ENCODE measurements at regions not wholly inside any gene's neighbourhood (a gene's known extent, or its start where the extent isn't known, plus 50 kb on each side); places are given as distances from the start of the nearest gene placed in this dataset.

DNA sequence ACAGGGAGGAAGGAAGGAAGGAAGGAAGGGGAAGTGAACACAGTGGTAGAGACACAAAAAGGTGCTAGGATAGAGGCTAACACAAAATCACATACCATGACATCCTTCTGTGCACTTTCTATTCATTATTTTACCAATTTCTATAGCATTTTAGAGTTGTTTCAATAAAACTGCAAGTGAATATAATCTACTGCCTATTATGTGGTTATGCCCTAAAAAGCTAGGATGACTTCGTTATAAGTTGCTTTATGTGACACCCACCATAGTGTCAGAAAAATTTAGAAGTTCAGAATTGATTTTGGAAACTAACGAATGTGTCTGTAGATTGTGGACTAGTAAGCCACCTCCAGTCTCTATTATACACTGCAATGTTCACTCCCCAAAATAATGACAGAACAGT lies 59.4 kb upstream of the EDNRA start:
- no peak for DNase-seq (ENCODE audit: low read depth in 2 of 2)

DNA sequence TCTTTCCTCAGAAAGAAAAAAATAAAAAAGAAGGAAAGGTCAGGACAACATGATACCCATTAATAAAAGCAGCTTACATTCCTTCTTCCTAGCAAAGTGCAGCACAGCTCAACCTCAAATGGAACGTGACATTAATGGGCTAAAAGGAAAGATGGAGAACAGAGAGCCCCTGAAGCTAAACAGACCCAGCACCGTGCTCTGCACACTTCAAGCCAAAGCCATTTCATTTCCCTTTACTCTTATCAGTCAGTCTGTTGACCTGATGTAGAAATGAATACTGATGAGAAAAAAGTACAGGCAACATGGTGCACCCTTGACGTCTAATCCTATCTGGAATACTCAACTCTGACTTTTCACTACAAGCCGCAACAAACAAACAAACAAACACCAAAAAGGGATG lies 57.7 kb upstream of the EDNRA start:
- no peak for DNase-seq (ENCODE audit: low read depth in 2 of 2)

DNA sequence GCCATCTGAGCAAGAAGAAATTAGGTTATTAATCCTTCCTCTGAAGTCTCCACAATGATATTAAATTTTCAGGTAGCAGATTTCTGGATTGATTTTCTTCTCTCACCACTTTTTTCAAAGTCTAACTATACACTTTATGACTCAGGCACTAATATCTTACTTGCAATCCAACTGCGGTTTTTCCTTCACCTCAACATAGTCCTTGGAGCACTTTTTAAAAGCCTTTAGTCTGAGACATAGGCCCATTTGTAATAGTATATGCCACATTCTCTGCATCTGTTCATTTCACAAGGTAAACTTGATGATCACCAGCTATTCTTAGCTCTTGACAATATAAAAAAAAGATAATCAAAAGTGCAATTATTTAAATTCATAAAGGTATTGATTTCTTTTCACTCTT lies 55.9 kb upstream of the EDNRA start:
- DNase-seq (ENCODE audit: low read depth in 2 of 2): no peak

DNA sequence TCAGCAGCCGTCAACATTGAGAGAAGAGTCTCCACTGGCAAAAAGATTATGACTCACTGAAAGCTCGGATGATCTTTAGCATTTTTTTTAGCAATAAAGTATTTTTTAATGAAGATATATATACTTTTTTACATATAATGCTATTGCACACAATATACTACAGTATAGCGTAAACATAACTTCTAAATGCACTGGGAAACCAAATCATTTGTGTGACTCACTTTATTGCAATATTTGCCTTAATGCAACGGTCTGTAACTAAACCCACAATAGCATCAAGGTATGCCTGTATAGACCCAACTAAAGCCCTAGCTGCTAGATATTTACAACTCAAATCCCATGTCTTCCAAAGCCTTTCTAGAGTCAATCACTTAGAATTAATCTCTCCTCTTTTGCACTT lies 52.3 kb upstream of the EDNRA start:
- no peak for DNase-seq (ENCODE audit: low read depth in 2 of 2)

- DNase-seq (ENCODE audit: low read depth in 2 of 2): no peak
Observed at GRCh38 chr4:147430111-147430510, 50.8 kb upstream of the EDNRA start.
